ENCODE measurements at regions not wholly inside any gene's neighbourhood (a gene's known extent, or its start where the extent isn't known, plus 50 kb on each side); places are given as distances from the start of the nearest gene placed in this dataset.
"Not testable (repeated sequence)": the region's sequence is repeated elsewhere in the genome, so short reads cannot be mapped to it uniquely, and the experiment has no call there.

- H3K9me3 Mint-ChIP-seq (ENCODE audit: low read depth); H3K4me3 Mint-ChIP-seq (ENCODE audit: low read depth); DNase-seq (ENCODE audit: low spot score, unreplicated experiment); H3K4me1 Mint-ChIP-seq (ENCODE audit: low read depth); H3K27ac Mint-ChIP-seq; H3K36me3 Mint-ChIP-seq (ENCODE audit: insufficient read depth); H3K27me3 Mint-ChIP-seq: not testable (repeated sequence)
Observed at GRCh38 chr1:206297145-206298031, 94.0 kb downstream of the SRGAP2 start.

GRCh38 chr1:206298032-206298392 lies 94.7 kb downstream of the SRGAP2 start:
- H3K36me3 Mint-ChIP-seq (ENCODE audit: insufficient read depth); H3K4me1 Mint-ChIP-seq (ENCODE audit: low read depth); H3K4me3 Mint-ChIP-seq (ENCODE audit: low read depth); H3K27ac Mint-ChIP-seq; H3K9me3 Mint-ChIP-seq (ENCODE audit: low read depth); H3K27me3 Mint-ChIP-seq; DNase-seq (ENCODE audit: low spot score, unreplicated experiment): not testable (repeated sequence)

- not testable (repeated sequence) for H3K4me3 Mint-ChIP-seq (ENCODE audit: low read depth); DNase-seq (ENCODE audit: low spot score, unreplicated experiment); H3K4me1 Mint-ChIP-seq (ENCODE audit: low read depth); H3K27me3 Mint-ChIP-seq; H3K9me3 Mint-ChIP-seq (ENCODE audit: low read depth); H3K27ac Mint-ChIP-seq; H3K36me3 Mint-ChIP-seq (ENCODE audit: insufficient read depth)
Observed at GRCh38 chr1:206299181-206299791, 95.9 kb downstream of the SRGAP2 start.

GRCh38 chr1:206299942-206300341 lies 96.6 kb downstream of the SRGAP2 start:
- not testable (repeated sequence) for H3K4me3 Mint-ChIP-seq (ENCODE audit: low read depth); H3K27me3 Mint-ChIP-seq; H3K36me3 Mint-ChIP-seq (ENCODE audit: insufficient read depth); H3K9me3 Mint-ChIP-seq (ENCODE audit: low read depth); H3K27ac Mint-ChIP-seq; DNase-seq (ENCODE audit: low spot score, unreplicated experiment); H3K4me1 Mint-ChIP-seq (ENCODE audit: low read depth)

GRCh38 chr1:206302056-206302455 lies 98.7 kb downstream of the SRGAP2 start:
- H3K27me3 Mint-ChIP-seq; H3K36me3 Mint-ChIP-seq (ENCODE audit: insufficient read depth); H3K4me1 Mint-ChIP-seq (ENCODE audit: low read depth); H3K4me3 Mint-ChIP-seq (ENCODE audit: low read depth); H3K9me3 Mint-ChIP-seq (ENCODE audit: low read depth); DNase-seq (ENCODE audit: low spot score, unreplicated experiment); H3K27ac Mint-ChIP-seq: not testable (repeated sequence)

GRCh38 chr1:206307442-206307841 lies 104.1 kb downstream of the SRGAP2 start:
- DNase-seq (ENCODE audit: low spot score, unreplicated experiment); H3K4me3 Mint-ChIP-seq (ENCODE audit: low read depth); H3K27me3 Mint-ChIP-seq; H3K9me3 Mint-ChIP-seq (ENCODE audit: low read depth); H3K4me1 Mint-ChIP-seq (ENCODE audit: low read depth); H3K36me3 Mint-ChIP-seq (ENCODE audit: insufficient read depth); H3K27ac Mint-ChIP-seq: not testable (repeated sequence)

- H3K4me3 Mint-ChIP-seq (ENCODE audit: low read depth); DNase-seq (ENCODE audit: low spot score, unreplicated experiment); H3K27ac Mint-ChIP-seq; H3K27me3 Mint-ChIP-seq; H3K4me1 Mint-ChIP-seq (ENCODE audit: low read depth); H3K9me3 Mint-ChIP-seq (ENCODE audit: low read depth); H3K36me3 Mint-ChIP-seq (ENCODE audit: insufficient read depth): not testable (repeated sequence)
Observed at GRCh38 chr1:206310948-206311347, 107.6 kb downstream of the SRGAP2 start.

- H3K27ac Mint-ChIP-seq; DNase-seq (ENCODE audit: low spot score, unreplicated experiment); H3K4me3 Mint-ChIP-seq (ENCODE audit: low read depth); H3K4me1 Mint-ChIP-seq (ENCODE audit: low read depth); H3K9me3 Mint-ChIP-seq (ENCODE audit: low read depth); H3K36me3 Mint-ChIP-seq (ENCODE audit: insufficient read depth); H3K27me3 Mint-ChIP-seq: not testable (repeated sequence)
Observed at GRCh38 chr1:206311611-206312273, 108.4 kb downstream of the SRGAP2 start.

- H3K4me1 Mint-ChIP-seq (ENCODE audit: low read depth); DNase-seq (ENCODE audit: low spot score, unreplicated experiment); H3K27me3 Mint-ChIP-seq; H3K4me3 Mint-ChIP-seq (ENCODE audit: low read depth); H3K27ac Mint-ChIP-seq; H3K36me3 Mint-ChIP-seq (ENCODE audit: insufficient read depth); H3K9me3 Mint-ChIP-seq (ENCODE audit: low read depth): not testable (repeated sequence)
Observed at GRCh38 chr1:206312274-206312665, 108.9 kb downstream of the SRGAP2 start.

GRCh38 chr1:206314951-206315636 lies 111.8 kb downstream of the SRGAP2 start:
- DNase-seq (ENCODE audit: low spot score, unreplicated experiment); H3K9me3 Mint-ChIP-seq (ENCODE audit: low read depth); H3K27ac Mint-ChIP-seq; H3K36me3 Mint-ChIP-seq (ENCODE audit: insufficient read depth); H3K4me3 Mint-ChIP-seq (ENCODE audit: low read depth); H3K27me3 Mint-ChIP-seq; H3K4me1 Mint-ChIP-seq (ENCODE audit: low read depth): not testable (repeated sequence)

- H3K4me1 Mint-ChIP-seq (ENCODE audit: low read depth); H3K4me3 Mint-ChIP-seq (ENCODE audit: low read depth); H3K9me3 Mint-ChIP-seq (ENCODE audit: low read depth); DNase-seq (ENCODE audit: low spot score, unreplicated experiment); H3K36me3 Mint-ChIP-seq (ENCODE audit: insufficient read depth); H3K27me3 Mint-ChIP-seq; H3K27ac Mint-ChIP-seq: not testable (repeated sequence)
Observed at GRCh38 chr1:206316901-206317300, 113.6 kb downstream of the SRGAP2 start.

GRCh38 chr1:206317878-206318514 lies 114.7 kb downstream of the SRGAP2 start:
- H3K9me3 Mint-ChIP-seq (ENCODE audit: low read depth); H3K27ac Mint-ChIP-seq; H3K27me3 Mint-ChIP-seq; H3K4me1 Mint-ChIP-seq (ENCODE audit: low read depth); H3K4me3 Mint-ChIP-seq (ENCODE audit: low read depth); DNase-seq (ENCODE audit: low spot score, unreplicated experiment); H3K36me3 Mint-ChIP-seq (ENCODE audit: insufficient read depth): not testable (repeated sequence)
